ENCODE measurements at regions not wholly inside any gene's neighbourhood (a gene's known extent, or its start where the extent isn't known, plus 50 kb on each side); places are given as distances from the start of the nearest gene placed in this dataset.
A peak's percentile ranks its signal among the peaks of the same experiment; 100 is the strongest.

GRCh38 chr1:221093903-221094791 lies 214.9 kb downstream of the HLX start:
- in situ Hi-C loops (cut with MboI; ENCODE audit: low pct_unique_long_range_greater_than_20kb, low sequenced_read_pairs): no loop called here
- DNase-seq: peak; percentile 51

- no peak for DNase-seq
- in situ Hi-C loops (cut with MboI; ENCODE audit: low pct_unique_long_range_greater_than_20kb, low sequenced_read_pairs): no loop called here
These were observed 218.4 kb downstream of the HLX start for GRCh38 chr1:221097479-221098281.

- peak; percentile 79 for DNase-seq
- in situ Hi-C loops (cut with MboI; ENCODE audit: low pct_unique_long_range_greater_than_20kb, low sequenced_read_pairs): no loop called here
These were observed 219.5 kb downstream of the HLX start for GRCh38 chr1:221098471-221099405.

GRCh38 chr1:221099747-221100595 lies 220.7 kb downstream of the HLX start:
- in situ Hi-C loops (cut with MboI; ENCODE audit: low pct_unique_long_range_greater_than_20kb, low sequenced_read_pairs): no loop called here
- DNase-seq: no peak

- in situ Hi-C loops (cut with MboI; ENCODE audit: low pct_unique_long_range_greater_than_20kb, low sequenced_read_pairs): no loop called here
- peak; percentile 71 for DNase-seq
These were observed 221.4 kb downstream of the HLX start for GRCh38 chr1:221100611-221101010.

- in situ Hi-C loops (cut with MboI; ENCODE audit: low pct_unique_long_range_greater_than_20kb, low sequenced_read_pairs): no loop called here
- DNase-seq: no peak
These were observed 222.8 kb downstream of the HLX start for GRCh38 chr1:221101807-221102605.

- no peak for DNase-seq
- in situ Hi-C loops (cut with MboI; ENCODE audit: low pct_unique_long_range_greater_than_20kb, low sequenced_read_pairs): no loop called here
These were observed 225.4 kb downstream of the HLX start for GRCh38 chr1:221104596-221104995.

- in situ Hi-C loops (cut with MboI; ENCODE audit: low pct_unique_long_range_greater_than_20kb, low sequenced_read_pairs): no loop called here
- DNase-seq: no peak
These were observed 226.3 kb downstream of the HLX start for GRCh38 chr1:221105578-221105977.

- in situ Hi-C loops (cut with MboI; ENCODE audit: low pct_unique_long_range_greater_than_20kb, low sequenced_read_pairs): no loop called here
- DNase-seq: no peak
These were observed 227.4 kb downstream of the HLX start for GRCh38 chr1:221106616-221107015.

- no peak for DNase-seq
- in situ Hi-C loops (cut with MboI; ENCODE audit: low pct_unique_long_range_greater_than_20kb, low sequenced_read_pairs): no loop called here
These were observed 230.7 kb downstream of the HLX start for GRCh38 chr1:221109930-221110329.

- no peak for DNase-seq
- in situ Hi-C loops (cut with MboI; ENCODE audit: low pct_unique_long_range_greater_than_20kb, low sequenced_read_pairs): no loop called here
These were observed 237.9 kb downstream of the HLX start for GRCh38 chr1:221117133-221117532.

- DNase-seq: no peak
- in situ Hi-C loops (cut with MboI; ENCODE audit: low pct_unique_long_range_greater_than_20kb, low sequenced_read_pairs): no loop called here
These were observed 238.3 kb downstream of the HLX start for GRCh38 chr1:221117548-221117951.

GRCh38 chr1:221118176-221118937 lies 239.1 kb downstream of the HLX start:
- in situ Hi-C loops (cut with MboI; ENCODE audit: low pct_unique_long_range_greater_than_20kb, low sequenced_read_pairs): no loop called here
- DNase-seq: no peak

GRCh38 chr1:221118938-221119320 lies 239.7 kb downstream of the HLX start:
- DNase-seq: no peak
- in situ Hi-C loops (cut with MboI; ENCODE audit: low pct_unique_long_range_greater_than_20kb, low sequenced_read_pairs): no loop called here

- in situ Hi-C loops (cut with MboI; ENCODE audit: low pct_unique_long_range_greater_than_20kb, low sequenced_read_pairs): no loop called here
- no peak for DNase-seq
These were observed 243.3 kb downstream of the HLX start for GRCh38 chr1:221122501-221122900.

GRCh38 chr1:221125976-221126375 lies 246.7 kb downstream of the HLX start:
- no peak for DNase-seq
- in situ Hi-C loops (cut with MboI; ENCODE audit: low pct_unique_long_range_greater_than_20kb, low sequenced_read_pairs): no loop called here

- DNase-seq: no peak
- in situ Hi-C loops (cut with MboI; ENCODE audit: low pct_unique_long_range_greater_than_20kb, low sequenced_read_pairs): no loop called here
These were observed 258.4 kb downstream of the HLX start for GRCh38 chr1:221137666-221138065.
